NCI-H1092 treated with DMSO at 0.1 percent for 48 hours (cell line): ENCODE measurements at regions not wholly inside any gene's neighbourhood (a gene's known extent, or its start where the extent isn't known, plus 50 kb on each side); places are given as distances from the start of the nearest gene placed in this dataset.

Source experiments
- DNase-seq: peaks from one replicate; lab custom pipeline; 2025; lab: John Stamatoyannopoulos, UW

- DNase-seq: no peak
Measured at GRCh38 chr2:160917850-160918249, 242.4 kb upstream of the TANK start.

GRCh38 chr2:160918258-160918657 is 242.0 kb upstream of the TANK start:
- no peak for DNase-seq

DNA sequence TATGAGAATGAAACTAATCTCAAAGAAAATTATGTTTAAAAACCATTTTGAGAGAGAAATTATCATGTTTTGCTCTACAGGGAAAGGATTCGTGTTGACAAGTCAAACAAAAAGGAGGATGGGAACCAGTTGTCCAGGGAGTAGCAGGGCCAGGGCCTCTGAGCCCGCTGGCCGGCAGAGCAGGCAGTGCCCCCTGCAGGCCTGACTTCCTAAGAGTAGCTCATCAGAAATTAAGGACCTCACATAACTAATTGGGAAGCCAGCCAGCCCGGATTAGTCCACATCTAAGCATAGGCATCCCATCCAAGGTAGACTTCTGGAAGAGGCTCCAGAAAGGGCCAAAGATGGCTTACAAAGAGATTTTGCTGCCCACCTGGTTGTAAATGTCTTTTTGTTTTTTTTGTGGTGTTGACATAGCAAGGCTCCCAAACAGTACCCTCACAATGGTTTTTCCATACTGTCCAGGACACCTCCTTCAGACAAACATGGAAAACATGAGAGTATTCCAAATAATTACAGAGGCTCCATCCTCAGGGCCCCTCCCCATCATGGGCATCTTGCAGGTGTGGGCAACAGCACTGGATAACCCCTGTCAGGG is 241.2 kb upstream of the TANK start:
- peak; percentile 23 for DNase-seq

GRCh38 chr2:160920061-160920460 is 240.2 kb upstream of the TANK start:
- DNase-seq: no peak

DNA sequence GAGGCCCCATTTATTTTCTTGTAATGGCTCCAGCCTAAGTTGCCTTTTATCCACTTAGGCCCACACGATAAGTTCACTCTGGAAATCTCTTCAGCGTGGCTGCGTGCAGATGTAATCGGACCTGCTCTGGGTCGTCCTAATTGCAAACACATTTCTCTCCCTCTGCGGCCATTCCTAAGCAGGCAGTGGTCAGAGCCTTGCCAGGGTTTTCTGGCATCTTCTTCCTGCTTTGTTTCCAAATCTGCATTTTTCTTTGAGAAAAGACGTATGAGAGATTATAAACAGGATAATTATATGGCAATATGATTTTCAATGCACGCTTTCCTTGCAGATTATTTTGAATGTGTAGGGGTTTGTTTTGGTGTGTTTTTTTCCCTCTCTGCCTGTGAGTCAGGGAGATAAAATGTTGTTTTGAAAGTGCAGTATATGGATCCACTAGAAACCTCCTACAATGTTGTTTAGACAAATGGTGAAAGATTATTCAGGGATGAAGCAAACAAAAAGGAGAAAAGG is 239.4 kb upstream of the TANK start:
- DNase-seq: no peak

- no peak for DNase-seq
Measured at GRCh38 chr2:160921386-160921964, 238.8 kb upstream of the TANK start.

GRCh38 chr2:160924936-160925353 is 235.3 kb upstream of the TANK start:
- DNase-seq: no peak

DNA sequence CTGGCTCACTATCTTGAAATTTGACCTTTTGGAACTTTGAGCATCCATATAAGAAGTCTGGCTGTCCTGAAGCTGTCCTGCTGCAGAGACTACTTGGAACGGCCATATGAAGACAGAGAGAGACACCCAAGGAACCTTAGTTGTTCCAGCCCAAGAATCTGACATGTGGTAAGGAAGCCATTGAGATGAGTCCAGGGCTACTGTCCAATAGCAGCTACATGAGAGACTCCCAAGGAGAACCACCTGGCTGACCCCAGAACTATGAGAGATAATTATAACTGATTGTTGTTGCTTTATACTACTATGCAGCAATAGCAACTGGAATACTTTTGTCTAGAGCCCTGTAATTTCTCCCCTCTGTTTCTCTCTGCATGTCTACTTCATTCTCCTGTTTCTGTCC is 234.3 kb upstream of the TANK start:
- DNase-seq: no peak

GRCh38 chr2:160927324-160927723 is 232.9 kb upstream of the TANK start:
- no peak for DNase-seq

- DNase-seq: no peak
Measured at GRCh38 chr2:160928854-160929301, 231.3 kb upstream of the TANK start.

GRCh38 chr2:160931531-160931930 is 228.7 kb upstream of the TANK start:
- DNase-seq: no peak

DNA sequence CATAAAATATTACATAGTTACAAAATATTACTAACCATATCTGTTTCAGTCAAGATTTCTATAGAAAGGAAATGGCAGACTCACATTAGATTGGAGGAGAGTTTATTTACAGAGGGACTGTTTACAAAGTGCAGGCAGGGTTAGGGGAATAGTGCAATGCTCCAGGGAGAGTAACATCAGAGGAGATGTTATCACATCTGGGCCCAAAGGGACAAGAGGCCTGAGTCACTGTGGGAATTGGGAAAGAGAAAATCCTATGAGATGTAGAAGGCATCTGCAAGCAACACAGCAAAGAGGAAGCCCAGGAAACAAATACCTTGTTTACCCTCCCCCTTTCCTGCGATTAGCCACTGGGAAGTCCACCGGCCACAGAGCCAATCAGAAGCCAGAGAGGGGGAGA is 227.3 kb upstream of the TANK start:
- DNase-seq: no peak

GRCh38 chr2:160934263-160934662 is 226.0 kb upstream of the TANK start:
- DNase-seq: no peak

- DNase-seq: no peak
Measured at GRCh38 chr2:160934991-160935390, 225.2 kb upstream of the TANK start.

DNA sequence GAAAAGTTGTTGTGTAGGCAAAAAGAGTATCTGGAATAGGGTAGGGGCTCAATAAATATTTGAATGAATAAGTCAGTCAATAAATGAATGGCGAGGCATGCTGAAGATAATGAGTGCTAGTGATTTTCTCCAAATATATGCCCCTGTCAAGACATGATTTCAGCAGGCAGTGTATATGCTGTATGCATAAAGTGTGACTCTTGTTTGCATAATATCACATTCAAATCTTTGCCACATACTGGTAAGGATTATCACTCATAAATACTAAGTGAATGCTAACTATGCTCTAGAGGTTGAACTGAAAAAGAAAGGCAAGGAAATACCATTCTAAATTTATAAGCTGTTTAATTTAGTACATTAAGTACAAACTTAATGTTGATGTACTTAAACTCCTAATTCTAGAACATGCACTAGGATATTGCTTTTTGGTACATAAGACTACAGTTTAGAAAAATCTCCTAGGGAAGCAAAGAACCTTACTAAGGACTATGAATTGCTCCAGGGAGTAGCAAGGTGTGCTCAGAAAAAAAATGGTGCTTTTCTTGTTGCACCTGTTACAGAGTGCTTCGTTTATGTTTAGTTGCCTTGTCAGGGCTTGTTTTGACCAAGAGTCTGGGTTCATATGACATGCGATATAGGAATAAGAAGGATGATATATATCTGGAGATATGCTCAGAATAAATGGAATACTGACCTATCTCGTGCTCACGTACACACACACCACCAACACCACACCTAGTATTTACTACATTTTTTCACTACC is 224.0 kb upstream of the TANK start:
- no peak for DNase-seq

- DNase-seq: no peak
Measured at GRCh38 chr2:160940271-160940670, 220.0 kb upstream of the TANK start.

GRCh38 chr2:160940699-160941098 is 219.5 kb upstream of the TANK start:
- DNase-seq: no peak

DNA sequence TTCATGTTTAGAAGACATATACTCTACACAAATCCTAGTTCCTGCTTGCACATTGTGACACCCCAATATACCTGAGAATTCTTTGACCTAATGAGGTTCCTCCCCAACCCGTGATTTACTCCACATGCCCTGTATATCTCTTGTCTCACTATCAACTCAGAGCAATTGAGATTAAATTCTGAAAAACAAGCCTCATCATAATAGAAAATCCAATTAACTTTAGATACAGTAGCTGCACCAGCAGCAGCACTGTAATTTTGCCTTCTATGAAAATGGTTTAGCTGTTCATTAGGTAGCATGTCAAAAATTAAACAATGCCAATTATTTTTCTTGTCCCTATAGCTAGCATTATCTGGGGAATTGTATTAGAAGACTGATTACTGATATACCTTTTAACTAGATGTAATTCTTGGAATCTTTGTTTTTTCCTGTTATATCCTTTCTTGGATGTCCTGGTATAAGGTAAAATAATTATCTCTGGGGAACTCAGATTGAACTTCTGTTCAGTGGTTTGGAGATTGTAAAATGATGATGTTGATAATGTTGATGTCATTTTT is 218.9 kb upstream of the TANK start:
- DNase-seq: no peak

- DNase-seq: no peak
Measured at GRCh38 chr2:160942476-160943142, 217.6 kb upstream of the TANK start.

- DNase-seq: no peak
Measured at GRCh38 chr2:160943414-160943813, 216.8 kb upstream of the TANK start.

- DNase-seq: no peak
Measured at GRCh38 chr2:160952464-160953254, 207.6 kb upstream of the TANK start.

DNA sequence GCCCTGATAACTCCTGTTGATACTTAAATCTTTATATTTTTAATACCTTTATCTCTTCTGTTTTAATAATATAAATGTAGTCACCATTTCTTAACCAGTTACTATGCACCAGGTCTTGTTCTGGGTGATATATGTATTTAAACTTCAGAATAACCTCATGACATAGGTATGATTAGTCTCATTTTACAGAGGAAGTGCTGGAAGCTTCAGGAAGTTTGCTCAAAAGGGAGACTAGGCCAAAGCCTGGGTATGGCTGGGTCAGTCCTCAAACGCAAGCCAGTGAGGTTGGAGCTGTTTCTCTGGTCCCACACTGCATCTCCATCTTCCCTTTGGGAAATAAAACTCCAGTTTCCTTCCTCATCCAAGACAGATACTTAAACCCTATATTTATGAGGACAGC is 204.7 kb upstream of the TANK start:
- no peak for DNase-seq
